CD4-positive, alpha-beta T cell treated with Interferon alpha-2 for 1 hour (primary cell): ENCODE measurements at regions not wholly inside any gene's neighbourhood (a gene's known extent, or its start where the extent isn't known, plus 50 kb on each side); places are given as distances from the start of the nearest gene placed in this dataset.

ENCODE experiments used
- DNase-seq, 2 donors: peaks; one replicate each; pipeline ENCODE4 v3.0.0-alpha.2; 2020 to 2022

- no peak for DNase-seq
Observed at GRCh38 chr17:5822281-5823060, 238.2 kb upstream of the NLRP1 start.

DNA sequence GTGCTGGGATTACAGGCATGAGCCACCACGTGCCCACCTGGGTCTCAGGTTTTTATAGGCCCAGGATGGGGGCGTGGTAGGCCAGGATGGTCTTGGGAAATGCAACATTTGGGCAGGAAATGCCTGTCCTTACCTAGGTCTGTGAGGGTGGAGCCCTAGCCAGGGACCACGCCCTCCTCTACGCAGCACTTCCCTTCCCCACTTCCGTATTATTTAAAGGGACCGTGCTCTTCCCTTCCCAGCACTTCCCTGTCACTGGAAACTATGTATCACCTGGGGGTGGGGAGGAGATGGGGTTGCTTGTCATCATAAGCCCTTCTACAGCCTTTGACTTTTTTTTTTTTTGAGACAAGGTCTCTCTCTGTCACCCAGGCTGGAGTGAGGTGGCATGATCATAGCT, 238.9 kb upstream of the NLRP1 start:
- DNase-seq = no peak

- no peak for DNase-seq
Observed at GRCh38 chr17:5825717-5826330, 241.5 kb upstream of the NLRP1 start.

GRCh38 chr17:5826384-5826783, 242.1 kb upstream of the NLRP1 start:
- DNase-seq = no peak

DNA sequence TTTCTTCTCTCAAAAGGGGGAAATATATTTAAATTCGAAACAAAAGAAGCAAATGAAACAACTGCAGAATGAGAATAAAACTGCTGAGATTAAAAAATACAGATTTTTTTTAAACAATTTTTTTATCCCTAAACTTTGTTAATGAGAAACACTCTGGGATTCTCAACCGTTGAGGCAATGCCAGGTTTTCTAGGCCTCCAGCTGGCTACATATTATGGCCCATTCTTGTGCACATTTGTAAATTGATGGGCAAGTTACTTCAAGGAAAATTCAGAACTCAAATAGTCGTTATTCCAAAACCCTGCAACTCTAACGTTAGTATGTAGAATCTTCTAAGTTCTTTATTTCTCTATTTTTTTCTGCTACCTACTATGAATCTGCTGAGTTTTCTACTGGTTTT, 239.3 kb upstream of the WSCD1 start:
- DNase-seq = no peak

DNA sequence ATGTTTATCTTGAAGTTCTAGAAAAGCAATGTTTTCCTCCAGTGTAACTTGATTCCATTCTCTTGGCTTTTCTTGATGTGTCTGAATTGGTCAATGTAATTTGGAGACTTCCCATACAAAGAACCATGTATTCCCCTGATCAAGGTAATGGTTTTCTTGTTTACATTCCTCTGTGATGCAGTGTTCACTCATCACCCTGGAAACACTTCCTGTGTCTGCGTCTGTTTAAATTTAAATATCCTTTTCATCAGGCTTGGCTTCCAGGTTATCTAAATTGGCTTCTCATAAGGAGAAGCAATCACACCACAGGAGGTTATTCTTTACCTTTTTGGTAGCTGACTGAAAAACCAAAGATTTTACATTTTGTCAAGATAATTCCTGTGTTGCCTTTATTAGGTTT, 237.3 kb upstream of the WSCD1 start:
- peak in 1 of 2 donors; percentile 40 for DNase-seq

GRCh38 chr17:5837055-5837491, 233.1 kb upstream of the WSCD1 start:
- DNase-seq = no peak

GRCh38 chr17:5838661-5839300, 231.4 kb upstream of the WSCD1 start:
- DNase-seq = no peak

- no peak for DNase-seq
Observed at GRCh38 chr17:5840811-5841446, 229.2 kb upstream of the WSCD1 start.

GRCh38 chr17:5841862-5842261, 228.3 kb upstream of the WSCD1 start:
- DNase-seq = no peak

GRCh38 chr17:5843366-5844026, 226.7 kb upstream of the WSCD1 start:
- DNase-seq = no peak

DNA sequence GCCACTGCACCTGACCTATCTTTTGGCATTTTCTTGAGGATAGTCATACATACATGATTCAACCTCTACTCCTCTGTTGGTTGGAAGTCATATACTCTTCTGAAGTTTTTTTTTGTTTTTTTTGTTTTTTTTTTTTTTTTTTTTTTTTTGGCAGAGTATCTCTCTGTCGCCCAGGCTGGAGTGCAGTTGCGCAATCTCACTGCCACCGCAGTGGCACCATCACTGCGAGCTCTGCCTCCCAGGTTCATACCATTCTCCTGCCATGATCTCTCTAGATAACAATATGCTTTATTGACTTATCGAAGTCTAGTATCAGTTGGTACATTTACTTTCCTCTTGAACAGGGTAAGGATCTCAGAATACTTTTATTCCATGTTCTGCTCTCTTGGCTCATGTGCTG, 224.2 kb upstream of the WSCD1 start:
- no peak for DNase-seq

GRCh38 chr17:5854871-5855554, 215.2 kb upstream of the WSCD1 start:
- DNase-seq = no peak

DNA sequence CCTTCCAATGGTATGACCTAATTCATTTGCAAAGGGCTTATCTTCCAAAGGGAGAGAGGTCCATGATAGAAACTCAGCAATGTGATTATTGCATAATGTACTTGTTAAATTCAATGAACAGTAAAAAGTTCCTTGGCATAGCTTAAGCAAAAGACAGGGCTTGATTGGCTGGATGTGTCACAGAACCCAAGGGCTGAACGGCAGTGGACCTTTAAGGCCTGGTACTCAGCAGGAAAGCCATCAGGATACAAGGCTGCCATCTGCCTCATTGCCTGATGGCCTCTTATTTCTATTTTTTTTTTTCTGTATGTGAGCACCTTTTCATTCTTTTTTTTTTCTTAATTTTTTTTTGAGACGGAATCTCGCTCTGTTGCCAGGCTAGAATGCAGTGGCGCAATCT, 208.9 kb upstream of the WSCD1 start:
- DNase-seq = no peak

DNA sequence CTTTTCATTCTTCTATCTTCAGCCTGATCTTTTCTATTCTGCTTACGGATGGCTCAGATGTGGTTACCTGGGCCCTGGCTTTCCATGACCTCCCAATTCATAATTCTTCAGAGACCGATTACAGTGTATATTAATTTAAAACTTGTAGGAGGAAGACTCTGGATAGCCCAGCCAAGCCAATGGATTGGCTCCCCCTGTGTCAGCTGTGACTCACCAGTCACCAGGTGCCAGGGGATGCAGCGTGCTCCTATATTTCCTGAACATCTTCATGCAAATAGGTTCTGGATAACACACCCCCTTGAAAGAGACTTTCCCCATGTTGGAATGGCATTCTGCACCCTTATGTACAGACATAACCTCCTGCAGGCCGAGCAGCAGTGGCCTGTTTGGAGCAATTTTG, 208.3 kb upstream of the WSCD1 start:
- no peak for DNase-seq

GRCh38 chr17:5862395-5862794, 207.8 kb upstream of the WSCD1 start:
- no peak for DNase-seq

DNA sequence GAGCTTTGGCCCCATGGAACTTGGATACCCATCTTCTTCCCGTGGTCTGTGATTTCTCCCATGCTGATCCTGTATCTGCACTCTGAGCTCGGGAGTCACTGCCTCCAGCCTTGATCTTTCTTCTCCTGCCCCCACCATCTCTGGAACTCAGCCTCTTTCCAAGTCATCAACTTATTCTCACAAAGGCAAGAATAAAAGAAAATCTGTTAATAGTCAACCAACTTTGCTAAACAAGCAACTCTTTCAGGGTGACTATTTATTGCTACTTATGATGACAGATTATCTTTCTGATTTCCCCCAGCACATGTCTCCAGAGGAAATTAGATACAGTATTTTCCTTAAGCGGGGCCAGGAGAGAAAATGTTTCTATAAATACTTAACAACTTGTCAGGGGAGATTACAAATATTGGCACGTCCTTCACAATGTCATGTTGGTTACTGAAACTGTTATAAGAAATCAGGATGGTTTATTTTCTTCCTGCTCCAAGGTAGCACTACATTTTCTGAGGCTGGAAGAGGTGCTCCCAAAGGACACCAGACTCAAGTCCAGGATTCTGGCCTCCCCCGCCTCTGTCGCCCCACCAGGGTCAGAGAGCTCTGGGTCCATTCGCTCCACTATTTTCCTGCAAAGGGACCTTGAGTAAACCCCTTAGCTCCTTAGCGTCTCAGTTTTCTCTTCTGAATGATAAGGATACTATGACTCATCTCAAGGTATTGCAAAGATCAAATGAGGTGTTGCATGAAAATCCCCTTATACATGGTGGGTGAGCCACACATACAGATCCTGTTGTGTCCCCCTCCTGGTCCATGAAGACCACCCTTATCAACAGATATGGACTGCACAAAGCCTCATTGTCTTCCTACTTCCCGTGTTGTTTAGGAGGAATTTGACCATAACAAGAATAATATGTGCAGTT, 205.2 kb upstream of the WSCD1 start:
- DNase-seq = no peak

DNA sequence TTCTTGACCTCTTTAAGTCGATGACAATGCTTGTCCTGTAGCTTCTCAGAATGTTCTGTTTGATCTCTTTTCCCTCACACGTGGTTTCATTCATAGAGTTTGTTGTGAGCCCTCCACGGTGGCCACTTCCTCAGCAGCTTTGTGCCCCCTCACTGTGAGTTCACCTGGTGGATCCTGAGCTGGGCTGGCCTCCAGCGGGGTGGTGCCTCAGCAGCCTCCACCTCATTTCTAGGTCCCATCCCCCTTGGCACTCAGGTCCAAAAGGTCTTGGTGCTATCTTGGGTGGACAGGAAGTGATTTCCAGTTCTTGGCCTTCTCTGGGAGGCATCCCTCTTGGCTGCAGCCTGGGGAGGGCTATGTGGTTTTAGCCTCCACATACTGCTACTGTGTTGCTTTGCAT, 203.2 kb upstream of the WSCD1 start:
- DNase-seq = no peak

DNA sequence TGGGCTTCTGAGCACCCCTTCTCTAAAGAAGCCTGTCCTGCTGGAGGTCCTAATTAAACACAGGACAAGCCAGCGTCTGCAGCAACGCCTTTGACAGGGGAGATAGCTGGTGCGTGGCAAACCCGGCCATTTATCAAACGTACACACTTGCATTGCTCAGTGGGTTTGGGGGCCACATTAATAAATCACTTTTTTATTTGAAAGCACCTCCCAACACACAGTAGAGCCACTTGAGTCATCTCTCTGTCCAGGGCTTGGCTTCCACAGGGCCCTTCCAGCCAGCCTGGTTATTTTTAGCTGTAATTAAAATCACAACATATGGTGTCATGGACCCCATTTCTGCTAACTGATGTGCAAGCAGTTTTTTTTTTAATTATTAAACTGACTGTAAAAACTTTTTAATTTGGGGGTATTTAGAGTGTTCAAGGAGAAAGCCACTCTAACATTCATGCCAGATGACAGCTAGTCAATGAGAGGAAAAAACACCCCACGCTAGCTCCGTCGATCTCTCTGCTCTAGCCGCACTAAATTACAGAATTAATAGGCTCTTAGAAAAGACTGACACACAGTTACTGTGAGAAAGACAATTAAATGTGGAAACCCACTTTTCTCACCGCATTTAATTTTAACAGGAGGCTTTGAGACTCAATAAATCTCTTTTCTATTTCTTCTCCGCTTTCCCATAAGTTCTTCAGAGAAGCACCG, 201.0 kb upstream of the WSCD1 start:
- DNase-seq = no peak

DNA sequence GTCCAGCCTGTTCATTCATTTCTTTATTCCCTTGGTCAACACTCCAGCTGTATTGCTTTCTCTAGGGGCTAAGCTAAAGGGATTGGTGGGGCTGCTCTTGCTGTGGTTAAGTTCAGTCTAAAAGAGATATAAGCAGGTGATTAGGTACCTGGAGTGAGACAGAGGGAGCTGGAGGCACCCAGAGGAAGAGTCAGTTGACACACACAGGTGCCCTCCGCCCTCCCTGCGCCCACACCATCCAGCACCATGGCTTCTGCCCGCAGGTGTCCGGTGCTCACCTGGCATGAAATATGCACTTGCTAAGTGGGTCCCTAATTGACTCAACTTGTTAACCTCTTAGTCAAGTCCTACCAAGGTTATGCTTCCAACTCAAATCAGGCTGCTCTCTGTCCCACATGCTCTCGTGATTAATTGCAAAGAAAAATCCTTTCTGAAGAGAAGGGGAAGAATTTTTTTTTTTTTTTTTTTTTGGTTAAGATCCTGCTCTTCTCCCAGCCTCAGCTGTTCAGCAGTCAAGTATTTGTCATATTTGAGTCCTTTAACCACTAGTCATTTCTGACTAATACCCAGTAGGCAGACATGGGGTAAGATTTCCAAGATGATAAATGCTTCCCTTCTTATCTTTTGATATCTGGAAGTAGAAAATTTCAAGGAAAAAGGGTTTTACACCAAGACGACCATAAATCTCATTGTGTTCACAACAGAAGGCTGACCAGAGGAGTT, 199.8 kb upstream of the WSCD1 start:
- no peak for DNase-seq
